Liver (tissue), 8 donors: ENCODE measurements at regions not wholly inside any gene's neighbourhood (a gene's known extent, or its start where the extent isn't known, plus 50 kb on each side); places are given as distances from the start of the nearest gene placed in this dataset.

Experiments used
- DNase-seq: peaks from one replicate; pipeline ENCODE4 v3.0.0-alpha.2; 2017; ENCODE audit warnings: low spot score
- H3K27ac ChIP-seq, 2 donors: one replicate each; pipeline ENCODE4 v1.7.0; 2013; ENCODE audit warnings: inconsistent platforms in 2 of 2, low read length in 2 of 2, control low read depth in 1 of 2, low read depth in 1 of 2, mild to moderate bottlenecking in 1 of 2
- H3K27me3 ChIP-seq, 4 donors: one replicate each; pipeline versions ENCODE4 v1.6.1 to v1.7.0; 2013; ENCODE audit warnings: low read length in 3 of 4, inconsistent platforms in 1 of 4, mild to moderate bottlenecking in 1 of 4, moderate library complexity in 1 of 4; ENCODE audit not compliant: control insufficient read depth in 4 of 4, insufficient read depth in 4 of 4
- H3K36me3 ChIP-seq, 4 donors: one replicate each; pipeline versions ENCODE4 v1.6.1 to v1.7.0; 2013; ENCODE audit warnings: low read length in 3 of 4, mild to moderate bottlenecking in 3 of 4, low read depth in 1 of 4, moderate library complexity in 1 of 4; ENCODE audit not compliant: control insufficient read depth in 4 of 4, insufficient read depth in 3 of 4
- H3K4me1 ChIP-seq, 4 donors: one replicate each; pipeline versions ENCODE4 v1.6.1 to v1.7.0; 2013; ENCODE audit warnings: low read length in 3 of 4, mild to moderate bottlenecking in 3 of 4, moderate library complexity in 1 of 4; ENCODE audit not compliant: control insufficient read depth in 4 of 4, insufficient read depth in 4 of 4
- H3K4me3 ChIP-seq, 3 donors: one replicate each; pipeline versions ENCODE4 v1.6.1 to v1.7.0; 2013; ENCODE audit warnings: low read length in 3 of 3, control low read depth in 1 of 3, low read depth in 1 of 3, mild to moderate bottlenecking in 1 of 3
- H3K9ac ChIP-seq, 2 donors: one replicate each; pipeline ENCODE4 v1.7.0; 2013; ENCODE audit warnings: low read length in 2 of 2, mild to moderate bottlenecking in 2 of 2, moderate library complexity in 2 of 2, control low read depth in 1 of 2, low read depth in 1 of 2
- H3K9me3 ChIP-seq, 4 donors: one replicate each; pipeline versions ENCODE4 v1.6.1 to v1.7.0; 2013; ENCODE audit warnings: low read length in 3 of 4; ENCODE audit not compliant: control insufficient read depth in 4 of 4
- ATF3 ChIP-seq: IDR thresholded peaks from 2 replicates; pipeline ENCODE4 v1.6.1; 2016; ENCODE audit warnings: antibody characterized with exemption
- CTCF ChIP-seq: fragments of 150-350 bp; IDR thresholded peaks from 2 replicates; pipeline ENCODE4 v1.5.1; 2017; ENCODE audit warnings: improper control_type of control experiment, low read depth, low read length; ENCODE audit not compliant: missing input control
- FOXA1 ChIP-seq: IDR thresholded peaks from 2 replicates; pipeline ENCODE4 v1.6.1; 2016; ENCODE audit warnings: antibody characterized with exemption
- FOXA2 ChIP-seq: IDR thresholded peaks from 2 replicates; pipeline ENCODE4 v1.6.1; 2016; ENCODE audit warnings: antibody characterized with exemption
- GABPA ChIP-seq, 2 donors: IDR thresholded peaks in 1 of 2; conservative IDR thresholded peaks in 1 of 2; 2 replicates each; pipeline ENCODE4 v1.6.1; 2016; ENCODE audit warnings: antibody characterized with exemption in 2 of 2, mild to moderate bottlenecking in 1 of 2, moderate library complexity in 1 of 2
- HNF4A ChIP-seq, 2 donors: conservative IDR thresholded peaks; 2 replicates each; pipeline ENCODE4 v1.6.1; 2016; ENCODE audit warnings: antibody characterized with exemption in 2 of 2, mild to moderate bottlenecking in 2 of 2
- HNF4G ChIP-seq: IDR thresholded peaks from 2 replicates; pipeline ENCODE4 v1.6.1; 2016; ENCODE audit warnings: antibody characterized with exemption
- JUND ChIP-seq, 2 donors: IDR thresholded peaks; 2 replicates each; pipeline ENCODE4 v1.6.1; 2016; ENCODE audit warnings: antibody characterized with exemption in 2 of 2
- MAX ChIP-seq: IDR thresholded peaks from 2 replicates; pipeline ENCODE4 v1.6.1; 2016; ENCODE audit warnings: antibody characterized with exemption
- NR2F2 ChIP-seq: IDR thresholded peaks from 2 replicates; pipeline ENCODE4 v1.6.1; 2016; ENCODE audit warnings: antibody characterized with exemption
- RAD21 ChIP-seq, 2 donors: IDR thresholded peaks; 2 replicates each; pipeline ENCODE4 v1.6.1; 2016; ENCODE audit warnings: antibody characterized with exemption in 2 of 2, mild to moderate bottlenecking in 2 of 2
- REST ChIP-seq: IDR thresholded peaks from 2 replicates; pipeline ENCODE4 v1.6.1; 2016; ENCODE audit warnings: antibody characterized with exemption, mild to moderate bottlenecking
- RXRA ChIP-seq, 2 donors: IDR thresholded peaks; 2 replicates each; pipeline ENCODE4 v1.6.1; 2017 to 2018; ENCODE audit warnings: antibody characterized with exemption in 2 of 2, mild to moderate bottlenecking in 1 of 2
- SP1 ChIP-seq: IDR thresholded peaks from 2 replicates; pipeline ENCODE4 v1.6.1; 2018; ENCODE audit warnings: antibody characterized with exemption, mild to moderate bottlenecking
- TAF1 ChIP-seq: conservative IDR thresholded peaks from 2 replicates; pipeline ENCODE4 v1.6.1; 2016; ENCODE audit warnings: antibody characterized with exemption, mild to moderate bottlenecking
- YY1 ChIP-seq: IDR thresholded peaks from 2 replicates; pipeline ENCODE4 v1.6.1; 2016; ENCODE audit warnings: antibody characterized with exemption, mild to moderate bottlenecking
- ZBTB33 ChIP-seq: IDR thresholded peaks from 2 replicates; pipeline ENCODE4 v1.6.1; 2016; ENCODE audit warnings: antibody characterized with exemption
- WGBS: extraction: QIAGEN DNeasy Blood & Tissue Kit; methylation state at CpG from one replicate; pipeline ENCODE4 v1.1.7; 2013; 5-methylcytosine and 5-hydroxymethylcytosine counted together
- donor health status: healthy.
- donor health status: healthy.
- donor health status: healthy.
- donor health status: healthy.
- donor health status: healthy.

GRCh38 chr2:70391259-70391658 lies 89.4 kb upstream of the FAM136A start:
- H3K36me3 ChIP-seq = no peaks in the 10 kb centered on the region
- H3K9ac ChIP-seq = no peak overlapping the region
- H3K27ac ChIP-seq = no peak overlapping the region
- H3K9me3 ChIP-seq = no peaks in the 10 kb centered on the region
- TF ChIP-seq HNF4A (conservative IDR thresholded peaks at IDR 0.05) (no peak), MAX (no peak), GABPA (IDR thresholded peaks at IDR 0.05 in 1 of 2, conservative IDR thresholded peaks at IDR 0.05 in 1 of 2) (no peak), TAF1 (no peak), CTCF (no peak), FOXA2 (no peak), FOXA1 (no peak), YY1 (no peak), RAD21 (IDR thresholded peaks at IDR 0.05) (no peak), ATF3 (no peak), REST (no peak), RXRA (IDR thresholded peaks at IDR 0.05) (no peak), NR2F2 (no peak), HNF4G (no peak), ZBTB33 (no peak), JUND (IDR thresholded peaks at IDR 0.05) (no peak)
- no peaks in the 10 kb centered on the region for H3K4me1 ChIP-seq
- H3K4me3 ChIP-seq = no peak overlapping the region
- H3K27me3 ChIP-seq = no peaks in the 10 kb centered on the region
- DNase-seq = no peak

GRCh38 chr2:70388813-70389212 lies 86.9 kb upstream of the FAM136A start:
- Histone ChIP-seq H3K9ac (no peak overlapping the region), H3K4me3 (no peak overlapping the region), H3K27me3 (no peaks in the 10 kb centered on the region), H3K9me3 (no peaks in the 10 kb centered on the region), H3K4me1 (no peaks in the 10 kb centered on the region), H3K27ac (no peak overlapping the region), H3K36me3 (no peaks in the 10 kb centered on the region)
- WGBS = 90% methylated on average over 5 of the region's 5 CpGs
- DNase-seq = no peak
- TF ChIP-seq RXRA (IDR thresholded peaks at IDR 0.05) (no peak), FOXA1 (no peak), YY1 (no peak), ZBTB33 (no peak), ATF3 (no peak), HNF4A (conservative IDR thresholded peaks at IDR 0.05) (no peak), GABPA (IDR thresholded peaks at IDR 0.05 in 1 of 2, conservative IDR thresholded peaks at IDR 0.05 in 1 of 2) (no peak), HNF4G (no peak), TAF1 (no peak), JUND (IDR thresholded peaks at IDR 0.05) (no peak), MAX (no peak), REST (no peak), SP1 (no peak), FOXA2 (no peak)
